Fibroblast of the aortic adventitia (primary cell): ENCODE measurements at regions not wholly inside any gene's neighbourhood (a gene's known extent, or its start where the extent isn't known, plus 50 kb on each side); places are given as distances from the start of the nearest gene placed in this dataset.

Experiments used
- DNase-seq: peaks from one replicate; pipeline ENCODE4 v3.0.0-alpha.2; 2010; ENCODE audit warnings: low read depth
- H3K4me3 ChIP-seq: 2 replicates; pipeline ENCODE4 v1.5.1; 2011; ENCODE audit warnings: low read depth, mild to moderate bottlenecking, control low read depth, low read length, moderate library complexity
- TF ChIP-seq, protein P1 (sequence below): IDR thresholded peaks from 2 replicates; pipeline ENCODE4 v1.5.1; 2011; ENCODE audit warnings: mild to moderate bottlenecking, low read length, control low read depth, inconsistent platforms; ENCODE audit not compliant: insufficient read depth

DNA sequence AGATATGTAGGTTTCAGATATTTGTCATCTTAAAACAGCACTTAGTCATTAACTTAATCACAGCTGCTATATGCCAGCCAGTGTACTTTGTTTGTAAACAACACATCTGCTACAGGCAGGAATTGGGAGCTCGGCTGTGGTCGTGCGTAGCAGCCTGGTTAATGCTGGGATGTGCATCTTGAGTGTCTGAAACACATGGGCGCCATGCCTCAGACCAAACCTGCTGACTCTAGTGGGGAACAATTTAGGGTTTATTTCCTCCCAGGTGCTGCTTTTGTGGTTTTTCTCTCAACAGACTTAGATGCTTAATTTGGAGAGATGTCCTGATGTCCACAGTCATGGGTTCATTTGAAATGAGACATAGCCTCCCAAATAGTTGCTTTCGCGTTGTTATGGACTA, 238.5 kb upstream of the TMTC4 start:
- no peak for DNase-seq
- H3K4me3 ChIP-seq = no peak overlapping the region
- TF ChIP-seq, protein P1, sequence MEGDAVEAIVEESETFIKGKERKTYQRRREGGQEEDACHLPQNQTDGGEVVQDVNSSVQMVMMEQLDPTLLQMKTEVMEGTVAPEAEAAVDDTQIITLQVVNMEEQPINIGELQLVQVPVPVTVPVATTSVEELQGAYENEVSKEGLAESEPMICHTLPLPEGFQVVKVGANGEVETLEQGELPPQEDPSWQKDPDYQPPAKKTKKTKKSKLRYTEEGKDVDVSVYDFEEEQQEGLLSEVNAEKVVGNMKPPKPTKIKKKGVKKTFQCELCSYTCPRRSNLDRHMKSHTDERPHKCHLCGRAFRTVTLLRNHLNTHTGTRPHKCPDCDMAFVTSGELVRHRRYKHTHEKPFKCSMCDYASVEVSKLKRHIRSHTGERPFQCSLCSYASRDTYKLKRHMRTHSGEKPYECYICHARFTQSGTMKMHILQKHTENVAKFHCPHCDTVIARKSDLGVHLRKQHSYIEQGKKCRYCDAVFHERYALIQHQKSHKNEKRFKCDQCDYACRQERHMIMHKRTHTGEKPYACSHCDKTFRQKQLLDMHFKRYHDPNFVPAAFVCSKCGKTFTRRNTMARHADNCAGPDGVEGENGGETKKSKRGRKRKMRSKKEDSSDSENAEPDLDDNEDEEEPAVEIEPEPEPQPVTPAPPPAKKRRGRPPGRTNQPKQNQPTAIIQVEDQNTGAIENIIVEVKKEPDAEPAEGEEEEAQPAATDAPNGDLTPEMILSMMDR = no peak

DNA sequence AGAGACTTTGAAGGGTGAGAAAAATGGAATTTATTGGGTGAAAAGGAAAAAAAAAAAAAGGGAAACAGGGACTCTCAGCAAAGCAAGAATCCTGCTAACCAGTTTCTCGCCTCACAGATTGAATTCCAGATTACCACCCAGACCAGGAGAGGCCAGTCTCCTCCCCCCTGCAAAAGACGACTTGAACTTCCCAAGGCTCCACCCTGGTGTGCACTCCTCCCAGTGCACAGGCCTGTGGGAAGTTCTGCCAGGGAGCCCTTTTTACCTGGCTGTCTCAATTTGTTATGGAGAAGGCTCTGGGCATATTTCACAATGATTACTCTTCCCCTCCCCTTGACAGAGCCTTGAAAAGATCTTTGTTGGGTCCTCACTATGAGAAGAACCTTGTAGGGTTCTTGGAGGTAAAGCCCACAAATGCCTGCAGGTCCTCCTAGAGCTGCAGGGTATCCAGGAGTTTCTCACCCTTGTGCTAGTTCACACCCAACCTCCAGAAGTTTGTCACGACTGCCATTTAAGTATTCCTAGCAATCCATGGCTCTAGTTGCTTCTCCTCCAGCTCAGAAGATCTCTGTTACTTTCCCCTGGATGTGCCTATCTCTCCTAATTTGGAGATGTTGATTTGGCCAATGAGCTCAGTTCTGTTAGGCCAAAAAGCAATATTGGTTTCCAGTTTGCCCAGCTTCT, 229.8 kb upstream of the TMTC4 start:
- no peak overlapping the region for H3K4me3 ChIP-seq
- TF ChIP-seq, protein P1 = no peak
- DNase-seq = no peak

DNA sequence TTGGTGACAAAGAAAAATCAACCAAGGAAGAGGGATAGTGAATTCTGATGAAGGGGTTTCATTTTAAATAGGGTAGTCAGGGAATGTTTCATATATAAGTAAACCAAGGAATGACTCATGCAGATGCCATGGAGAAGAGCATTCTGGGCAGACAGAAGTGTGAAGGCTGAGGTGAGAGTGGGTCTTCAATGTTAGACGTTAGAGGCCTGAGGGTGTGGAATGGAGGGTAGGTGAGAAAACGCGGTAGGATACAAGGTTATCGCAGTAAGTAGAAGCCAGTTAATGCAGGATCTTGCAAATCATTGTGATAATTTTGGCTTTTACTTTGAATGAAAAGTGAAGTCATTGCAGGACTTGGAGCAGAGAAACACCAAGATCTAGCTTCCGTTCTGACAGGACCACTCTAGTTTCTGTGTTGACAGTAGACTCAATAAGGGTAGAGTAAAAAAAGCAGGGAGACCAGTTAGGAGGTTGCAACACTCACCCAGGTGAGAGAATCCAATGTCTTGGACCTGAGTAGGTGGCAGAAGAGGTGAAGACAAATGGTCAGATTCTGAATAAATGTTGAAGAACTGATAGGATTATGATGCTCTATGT, 225.2 kb upstream of the TMTC4 start:
- TF ChIP-seq, protein P1 = no peak
- no peak overlapping the region for H3K4me3 ChIP-seq
- DNase-seq = no peak

DNA sequence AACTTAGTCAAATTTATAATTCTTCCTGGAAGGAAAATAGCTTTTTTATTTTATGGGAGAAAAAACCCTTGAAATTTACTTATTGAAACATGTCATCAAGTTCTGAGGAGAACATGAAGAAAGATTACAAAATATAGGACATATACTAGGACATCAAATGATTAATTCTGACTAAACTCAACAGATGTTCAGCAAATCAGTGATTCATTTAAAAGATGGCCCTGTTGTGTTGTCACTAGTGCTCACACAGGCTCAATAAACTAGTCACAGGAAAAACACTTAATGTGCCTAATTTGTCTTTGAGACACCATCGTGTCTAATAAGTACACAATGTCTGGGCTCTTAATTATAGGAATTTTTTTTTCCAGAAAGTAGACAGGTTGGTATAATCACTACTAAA, 223.8 kb upstream of the TMTC4 start:
- DNase-seq = no peak
- H3K4me3 ChIP-seq = no peak overlapping the region
- TF ChIP-seq, protein P1 = no peak

DNA sequence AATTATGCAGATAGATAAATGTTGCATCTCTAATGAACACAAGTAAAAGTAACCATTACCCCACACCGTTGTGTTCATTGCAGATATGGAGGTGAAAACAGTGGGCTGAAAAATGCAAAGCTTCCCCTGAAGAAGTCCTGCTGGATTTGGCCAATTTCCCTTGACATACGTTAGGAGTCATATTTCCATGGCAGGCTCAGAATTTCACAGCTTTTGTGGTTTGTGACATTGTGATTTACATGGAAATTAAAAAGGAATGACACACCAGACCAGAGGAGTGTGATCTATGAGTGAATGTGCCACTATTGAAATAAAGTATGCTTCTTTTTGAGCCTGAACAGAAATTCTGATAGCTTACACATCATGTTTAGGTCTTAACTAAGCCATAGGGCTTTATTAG, 221.1 kb upstream of the TMTC4 start:
- no peak overlapping the region for H3K4me3 ChIP-seq
- DNase-seq = no peak

DNA sequence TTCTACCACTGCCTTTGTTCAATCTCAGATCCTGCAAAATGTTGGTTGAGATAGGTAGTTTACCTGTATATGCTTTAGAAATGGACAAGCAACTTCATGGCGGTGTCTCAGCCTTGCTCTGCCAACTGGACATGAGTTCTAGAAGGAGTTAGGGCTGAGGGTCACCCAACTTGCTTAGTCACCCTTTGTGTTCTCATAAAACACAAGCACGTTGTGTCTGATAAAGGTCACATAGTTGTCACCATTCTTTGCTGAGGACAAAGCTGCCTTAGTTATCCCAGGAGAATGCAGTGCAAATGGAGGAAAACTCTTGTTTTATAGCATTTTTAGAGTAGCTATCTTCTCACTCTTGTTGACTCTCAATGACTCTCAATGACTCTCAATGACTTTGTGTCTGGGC, 218.4 kb upstream of the TMTC4 start:
- no peak for DNase-seq
- no peak overlapping the region for H3K4me3 ChIP-seq
- TF ChIP-seq, protein P1 = no peak

More for the DNA sequence above, 221.1 kb upstream of the TMTC4 start:
- TF ChIP-seq, protein P1 = no peak
